ENCODE measurements at regions not wholly inside any gene's neighbourhood (a gene's known extent, or its start where the extent isn't known, plus 50 kb on each side); places are given as distances from the start of the nearest gene placed in this dataset.
A peak's percentile ranks its signal among the peaks of the same experiment; 100 is the strongest.

DNA sequence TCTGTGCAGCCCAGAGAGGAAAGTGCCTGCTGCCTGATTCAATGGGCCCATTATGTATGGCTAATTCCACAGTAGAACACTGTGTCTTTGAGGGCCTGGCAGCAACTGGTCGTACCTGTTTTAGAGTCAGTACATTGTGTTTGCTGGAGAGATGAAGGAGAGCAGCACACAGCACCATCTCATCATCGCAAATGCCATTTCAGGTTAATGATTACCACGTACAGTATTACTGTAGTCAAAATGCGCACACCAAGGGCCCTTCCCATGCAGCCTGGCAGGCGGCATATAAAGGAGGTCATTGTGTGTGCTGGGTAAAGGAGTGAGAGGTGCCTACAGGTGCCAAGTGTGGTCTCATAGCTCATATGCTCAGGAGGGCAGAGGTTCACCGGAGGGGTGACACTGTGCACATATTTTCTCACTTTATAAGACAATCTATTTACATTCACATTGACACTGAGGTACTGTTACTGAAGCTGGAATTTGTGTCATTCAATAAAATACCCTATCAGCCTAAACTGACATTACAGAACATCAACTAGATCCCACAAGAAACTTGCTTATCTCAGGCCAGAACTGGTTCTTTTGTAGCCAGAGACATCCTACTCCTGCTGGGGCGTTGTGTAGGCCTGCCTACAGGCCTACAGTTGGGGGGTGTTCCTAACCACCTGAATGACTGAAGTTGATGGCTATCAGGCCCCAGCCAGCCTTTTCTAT, 90.4 kb downstream of the APIP start:
- no peaks in the 10 kb centered on the region for H3K27me3 Mint-ChIP-seq (ENCODE audit: unreplicated experiment)
- H3K4me1 Mint-ChIP-seq (ENCODE audit: low read depth, unreplicated experiment) = peaks cover 68% of the 10 kb centered on the region
- DNase-seq = peak; percentile 90
- peak overlapping the region; percentile 47 for H3K4me3 Mint-ChIP-seq (ENCODE audit: low read depth, unreplicated experiment)
- TF ChIP-seq, protein P1, sequence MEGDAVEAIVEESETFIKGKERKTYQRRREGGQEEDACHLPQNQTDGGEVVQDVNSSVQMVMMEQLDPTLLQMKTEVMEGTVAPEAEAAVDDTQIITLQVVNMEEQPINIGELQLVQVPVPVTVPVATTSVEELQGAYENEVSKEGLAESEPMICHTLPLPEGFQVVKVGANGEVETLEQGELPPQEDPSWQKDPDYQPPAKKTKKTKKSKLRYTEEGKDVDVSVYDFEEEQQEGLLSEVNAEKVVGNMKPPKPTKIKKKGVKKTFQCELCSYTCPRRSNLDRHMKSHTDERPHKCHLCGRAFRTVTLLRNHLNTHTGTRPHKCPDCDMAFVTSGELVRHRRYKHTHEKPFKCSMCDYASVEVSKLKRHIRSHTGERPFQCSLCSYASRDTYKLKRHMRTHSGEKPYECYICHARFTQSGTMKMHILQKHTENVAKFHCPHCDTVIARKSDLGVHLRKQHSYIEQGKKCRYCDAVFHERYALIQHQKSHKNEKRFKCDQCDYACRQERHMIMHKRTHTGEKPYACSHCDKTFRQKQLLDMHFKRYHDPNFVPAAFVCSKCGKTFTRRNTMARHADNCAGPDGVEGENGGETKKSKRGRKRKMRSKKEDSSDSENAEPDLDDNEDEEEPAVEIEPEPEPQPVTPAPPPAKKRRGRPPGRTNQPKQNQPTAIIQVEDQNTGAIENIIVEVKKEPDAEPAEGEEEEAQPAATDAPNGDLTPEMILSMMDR (IDR thresholded peaks at IDR 0.05; ENCODE audit: unreplicated experiment) = no peak
- CTCF ChIA-PET = interaction anchor here (1.0 to 3.4 kb wide), 6 partner anchors 15 to 170 kb away, joined by 3 to 21 read pairs (median 7); no protein-coding TSS in a partner anchor
- H3K36me3 Mint-ChIP-seq (ENCODE audit: insufficient read depth, unreplicated experiment) = peaks cover 9% of the 10 kb centered on the region
- peak overlapping the region; percentile 96 for H3K27ac Mint-ChIP-seq (ENCODE audit: unreplicated experiment)
- intact Hi-C loops (cut with micrococcal nuclease; ENCODE audit: unreplicated experiment) = loop anchor here (1.0 to 5.0 kb wide), 3 partner anchors 33 to 224 kb away; no protein-coding TSS in a partner anchor
- BruUV-seq (replicated peaks) = no TSS peak
- H3K9me3 Mint-ChIP-seq (ENCODE audit: low read depth, unreplicated experiment) = no peaks in the 10 kb centered on the region

GRCh38 chr11:34825315-34825669, 90.9 kb downstream of the APIP start:
- Mint-ChIP-seq H3K27ac (ENCODE audit: unreplicated experiment) (peak overlapping the region; percentile 96), H3K4me3 (ENCODE audit: low read depth, unreplicated experiment) (peak overlapping the region; percentile 47)
- no peak for DNase-seq

DNA sequence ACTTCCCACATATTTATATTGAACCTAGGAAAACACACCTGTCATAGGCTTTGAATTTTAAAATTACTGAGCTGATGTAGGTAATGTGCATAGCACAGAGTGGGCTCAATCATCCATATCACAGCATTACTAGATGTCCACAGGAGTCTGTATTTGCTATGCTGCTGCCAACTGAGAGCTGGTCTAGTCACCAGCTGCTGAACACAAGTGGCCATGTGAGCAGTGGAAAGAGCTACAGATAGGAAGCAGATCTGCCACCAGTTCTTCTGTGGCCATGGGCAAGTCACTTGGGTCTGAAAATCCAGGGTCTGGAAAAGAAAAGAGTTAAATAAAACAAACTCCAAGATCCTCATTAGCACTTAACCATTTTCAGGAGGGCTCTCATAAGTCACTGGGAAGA, 91.8 kb downstream of the APIP start:
- TF ChIP-seq, protein P1 (IDR thresholded peaks at IDR 0.05; ENCODE audit: unreplicated experiment) = no peak
- Mint-ChIP-seq H3K9me3 (ENCODE audit: low read depth, unreplicated experiment) (no peaks in the 10 kb centered on the region), H3K27me3 (ENCODE audit: unreplicated experiment) (no peaks in the 10 kb centered on the region), H3K4me3 (ENCODE audit: low read depth, unreplicated experiment) (no peak overlapping the region), H3K4me1 (ENCODE audit: low read depth, unreplicated experiment) (peaks cover 56% of the 10 kb centered on the region), H3K27ac (ENCODE audit: unreplicated experiment) (peak overlapping the region; percentile 96), H3K36me3 (ENCODE audit: insufficient read depth, unreplicated experiment) (peaks cover 9% of the 10 kb centered on the region)
- no TSS peak for BruUV-seq (replicated peaks)
- intact Hi-C loops (cut with micrococcal nuclease; ENCODE audit: unreplicated experiment) = no loop called here
- no peak for DNase-seq
- CTCF ChIA-PET = interaction anchor here (1.2 to 3.4 kb wide), 2 partner anchors 34 to 63 kb away, joined by 3 to 21 read pairs; no protein-coding TSS in a partner anchor

More at GRCh38 chr11:34825315-34825669, 90.9 kb downstream of the APIP start:
- no peaks in the 10 kb centered on the region for H3K27me3 Mint-ChIP-seq (ENCODE audit: unreplicated experiment)
- TF ChIP-seq, protein P1 (IDR thresholded peaks at IDR 0.05; ENCODE audit: unreplicated experiment) = no peak
- BruUV-seq (replicated peaks) = TSS peak; percentile 86
- intact Hi-C loops (cut with micrococcal nuclease; ENCODE audit: unreplicated experiment) = loop anchor here (1.0 to 5.0 kb wide), 2 partner anchors 32 to 223 kb away; no protein-coding TSS in a partner anchor
- peaks cover 9% of the 10 kb centered on the region for H3K36me3 Mint-ChIP-seq (ENCODE audit: insufficient read depth, unreplicated experiment)
- H3K9me3 Mint-ChIP-seq (ENCODE audit: low read depth, unreplicated experiment) = no peaks in the 10 kb centered on the region
- CTCF ChIA-PET = interaction anchor here (1.0 to 3.4 kb wide), 6 partner anchors 15 to 170 kb away, joined by 3 to 21 read pairs (median 7); no protein-coding TSS in a partner anchor
- peaks cover 65% of the 10 kb centered on the region for H3K4me1 Mint-ChIP-seq (ENCODE audit: low read depth, unreplicated experiment)

- intact Hi-C loops (cut with micrococcal nuclease; ENCODE audit: unreplicated experiment) = no loop called here
- H3K27ac Mint-ChIP-seq (ENCODE audit: unreplicated experiment) = peak overlapping the region; percentile 50
Observed at GRCh38 chr11:34823639-34824038, 92.5 kb downstream of the APIP start.

More at GRCh38 chr11:34823639-34824038, 92.5 kb downstream of the APIP start:
- Mint-ChIP-seq H3K4me3 (ENCODE audit: low read depth, unreplicated experiment) (no peak overlapping the region), H3K36me3 (ENCODE audit: insufficient read depth, unreplicated experiment) (peaks cover 9% of the 10 kb centered on the region), H3K9me3 (ENCODE audit: low read depth, unreplicated experiment) (no peaks in the 10 kb centered on the region), H3K4me1 (ENCODE audit: low read depth, unreplicated experiment) (peaks cover 55% of the 10 kb centered on the region), H3K27me3 (ENCODE audit: unreplicated experiment) (no peaks in the 10 kb centered on the region)
- CTCF ChIA-PET = interaction anchor here (1.2 kb wide), 1 partner anchor 64 kb away, joined by 3 read pairs; no protein-coding TSS in a partner anchor
- no TSS peak for BruUV-seq (replicated peaks)
- no peak for DNase-seq
- TF ChIP-seq, protein P1 (IDR thresholded peaks at IDR 0.05; ENCODE audit: unreplicated experiment) = no peak
